ENCODE measurements at regions not wholly inside any gene's neighbourhood (a gene's known extent, or its start where the extent isn't known, plus 50 kb on each side); places are given as distances from the start of the nearest gene placed in this dataset.

DNA sequence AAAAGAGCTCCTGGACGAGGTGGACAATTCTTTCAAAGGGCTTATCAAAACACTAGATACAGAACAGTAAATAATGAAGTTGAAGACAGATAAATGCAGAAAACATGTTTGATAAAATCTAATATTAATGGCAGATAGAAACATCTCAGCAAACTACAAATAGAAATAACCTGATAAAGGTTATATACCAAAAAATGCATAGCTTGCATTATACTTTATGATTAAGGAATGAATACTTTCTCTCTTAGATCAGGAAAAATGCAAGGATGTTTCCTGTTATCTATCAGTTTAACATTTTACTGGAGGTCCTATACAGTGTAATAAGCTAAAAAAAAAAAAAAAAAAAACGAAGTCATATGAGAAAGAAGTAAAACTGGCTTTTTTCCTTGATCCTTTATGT, 304.5 kb upstream of the CXorf51A start:
- no peak overlapping the region for H3K27ac ChIP-seq
- H3K4me2 ChIP-seq, result no peak overlapping the region
- no peak for TF ChIP-seq Cebpa-rat (IDR thresholded peaks at IDR 0.05)
- H3K9me3 ChIP-seq, result peaks cover under 1% of the 10 kb centered on the region
- no peaks in the 10 kb centered on the region for H3K4me1 ChIP-seq
- no peak overlapping the region for H3K9ac ChIP-seq
- H4K20me1 ChIP-seq, result no peaks in the 10 kb centered on the region
- H3K36me3 ChIP-seq, result no peaks in the 10 kb centered on the region
- H3K4me3 ChIP-seq, result no peak overlapping the region
- H3K27me3 ChIP-seq, result peaks cover 60% of the 10 kb centered on the region

- Histone ChIP-seq H4K20me1 (no peaks in the 10 kb centered on the region; the same call in 1 of the 2 replicates), H3K36me3 (no peaks in the 10 kb centered on the region), H3K27ac (no peak overlapping the region), H3K4me1 (no peaks in the 10 kb centered on the region), H3K4me2 (no peak overlapping the region), H3K4me3 (no peak overlapping the region), H3K9me3 (no peaks in the 10 kb centered on the region), H3K27me3 (peaks cover 63% of the 10 kb centered on the region), H3K9ac (no peak overlapping the region)
- no peak for TF ChIP-seq Cebpa-rat (IDR thresholded peaks at IDR 0.05)
Observed at GRCh38 chrX:147079974-147080373, 265.4 kb upstream of the CXorf51A start.

DNA sequence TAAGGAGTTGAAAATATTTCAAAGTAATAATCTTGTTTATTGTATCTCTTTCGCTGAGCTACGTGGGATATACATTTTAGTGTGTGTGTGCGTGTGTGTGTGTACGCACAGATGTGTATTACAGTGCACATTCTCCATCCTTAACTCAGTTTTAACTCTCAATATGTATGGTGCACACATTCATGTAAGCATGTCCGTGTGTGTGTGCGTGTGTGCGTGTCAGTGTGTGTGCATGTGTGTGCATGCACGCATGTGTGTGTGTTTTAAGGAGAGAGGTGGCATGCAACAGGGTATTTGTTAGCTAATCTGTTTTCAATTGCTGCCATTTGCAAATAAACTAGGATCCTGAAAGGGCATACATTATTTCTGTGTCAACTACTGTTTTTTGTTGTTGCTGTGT, 264.9 kb upstream of the CXorf51A start:
- no peak overlapping the region for H3K27ac ChIP-seq
- TF ChIP-seq Cebpa-rat (IDR thresholded peaks at IDR 0.05), result no peak
- peaks cover 58% of the 10 kb centered on the region for H3K27me3 ChIP-seq
- H3K9ac ChIP-seq, result no peak overlapping the region
- no peak overlapping the region for H3K4me2 ChIP-seq
- H3K4me3 ChIP-seq, result no peak overlapping the region
- no peaks in the 10 kb centered on the region for H3K4me1 ChIP-seq
- no peaks in the 10 kb centered on the region for H3K9me3 ChIP-seq
- H3K36me3 ChIP-seq, result no peaks in the 10 kb centered on the region
- H4K20me1 ChIP-seq, result no peaks in the 10 kb centered on the region; the same call in 1 of the 2 replicates

- no peak overlapping the region for H3K4me3 ChIP-seq
- H3K9me3 ChIP-seq, result no peaks in the 10 kb centered on the region
- no peak for TF ChIP-seq Cebpa-rat (IDR thresholded peaks at IDR 0.05)
- H3K27ac ChIP-seq, result no peak overlapping the region
- H3K4me2 ChIP-seq, result no peak overlapping the region
- H3K36me3 ChIP-seq, result no peaks in the 10 kb centered on the region
- H3K27me3 ChIP-seq, result peaks cover 48% of the 10 kb centered on the region
- no peaks in the 10 kb centered on the region for H3K4me1 ChIP-seq
- H3K9ac ChIP-seq, result no peak overlapping the region
- H4K20me1 ChIP-seq, result no peaks in the 10 kb centered on the region
Observed at GRCh38 chrX:147077472-147077871, 262.9 kb upstream of the CXorf51A start.

DNA sequence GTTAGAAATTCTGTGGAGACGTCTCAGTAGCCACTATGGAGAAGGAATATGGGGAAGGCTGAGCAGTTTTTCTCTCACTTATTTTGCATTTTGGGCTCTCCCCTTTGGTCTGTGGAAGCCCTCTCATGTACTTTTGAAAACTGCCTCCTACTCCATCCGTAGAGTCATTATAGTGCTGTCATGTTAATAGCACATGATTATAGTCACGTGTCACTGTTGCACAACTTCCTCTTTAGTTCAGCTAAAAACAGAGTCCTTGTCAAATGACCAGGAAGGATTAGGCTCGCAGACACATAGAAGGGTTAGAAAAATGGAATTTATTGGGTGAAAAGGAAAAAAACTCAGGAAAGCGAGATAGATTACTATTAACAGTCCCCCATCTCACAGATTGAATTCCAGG, 258.2 kb upstream of the CXorf51A start:
- Histone ChIP-seq H3K4me2 (no peak overlapping the region), H3K9ac (no peak overlapping the region), H3K4me3 (no peak overlapping the region), H4K20me1 (no peaks in the 10 kb centered on the region), H3K36me3 (no peaks in the 10 kb centered on the region), H3K27me3 (peaks cover 50% of the 10 kb centered on the region), H3K4me1 (no peaks in the 10 kb centered on the region), H3K9me3 (no peaks in the 10 kb centered on the region), H3K27ac (no peak overlapping the region)
- TF ChIP-seq Cebpa-rat (IDR thresholded peaks at IDR 0.05), result no peak

DNA sequence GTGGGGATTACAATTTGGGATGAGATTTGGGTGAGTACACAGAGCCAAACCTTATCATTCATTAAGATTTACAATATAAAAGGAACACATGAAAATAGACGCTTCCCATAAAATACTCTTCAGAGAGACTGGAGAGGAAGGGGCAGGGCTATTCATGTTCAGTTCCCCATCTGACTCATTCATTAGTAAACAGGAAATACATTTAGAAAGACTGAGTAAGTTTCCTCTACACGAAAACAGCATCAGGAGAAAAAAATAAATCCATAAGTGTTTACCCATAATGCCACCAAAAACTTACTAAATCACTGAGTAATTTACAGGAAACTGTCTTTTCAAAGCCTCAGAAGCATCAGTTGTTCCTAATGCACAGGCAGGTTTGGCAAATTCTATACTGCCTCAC, 255.4 kb upstream of the CXorf51A start:
- H3K4me2 ChIP-seq, result no peak overlapping the region
- no peak for TF ChIP-seq Cebpa-rat (IDR thresholded peaks at IDR 0.05)
- H3K27me3 ChIP-seq, result peaks cover 63% of the 10 kb centered on the region
- H3K4me3 ChIP-seq, result no peak overlapping the region
- no peaks in the 10 kb centered on the region for H3K4me1 ChIP-seq
- H3K36me3 ChIP-seq, result no peaks in the 10 kb centered on the region
- no peaks in the 10 kb centered on the region for H3K9me3 ChIP-seq
- H4K20me1 ChIP-seq, result no peaks in the 10 kb centered on the region
- H3K27ac ChIP-seq, result no peak overlapping the region
- H3K9ac ChIP-seq, result no peak overlapping the region
